ENCODE measurements at regions not wholly inside any gene's neighbourhood (a gene's known extent, or its start where the extent isn't known, plus 50 kb on each side); places are given as distances from the start of the nearest gene placed in this dataset. TPM values are rescaled to one million over a fixed set of nuclear protein-coding genes. Genes with fewer than 3 reads are reported as not detected.

Small RNA genes in the stretch of these regions (small RNA-seq; reads per million reads assigned to genes)
- not detected for gene RNA5SP142 (ENCODE audit: low read depth)

Data from mesenchymal stem cell (in vitro differentiated cells and primary cell).